H1 (cell line): ENCODE measurements at regions not wholly inside any gene's neighbourhood (a gene's known extent, or its start where the extent isn't known, plus 50 kb on each side); places are given as distances from the start of the nearest gene placed in this dataset.
A peak's percentile ranks its signal among the peaks of the same experiment; 100 is the strongest.

ENCODE experiments used
- CTCF ChIA-PET: fragments of 300-600 bp; sonication (Branson Sonifier 250); formaldehyde crosslinking; loops from one replicate; lab custom pipeline; 2021; ENCODE audit not compliant: partially characterized antibody; lab: Charles Lee
- POLR2A ChIA-PET: fragments of 300-600 bp; sonication (Branson Sonifier 250); formaldehyde crosslinking; loops from one replicate; lab custom pipeline; 2021; ENCODE audit warnings: inconsistent platforms; ENCODE audit not compliant: partially characterized antibody; lab: Charles Lee
- DNase-seq, 2 experiments: peaks; one replicate each; pipeline versions ENCODE4 v3.0.0 to v3.0.0-alpha.2; 2010 to 2022; ENCODE audit warnings: low spot score in 2 of 2, low read depth in 1 of 2, mixed read lengths in 1 of 2
- FAIRE-seq: peaks from 2 replicates; lab custom pipeline; 2011; peaks lifted over from hg19 to GRCh38; lab: Jason Lieb, UNC
- H2AFZ ChIP-seq: 2 replicates; pipeline ENCODE4 v1.8.1; 2012; ENCODE audit warnings: low read length, inconsistent platforms
- H2AK5ac ChIP-seq: 2 replicates; pipeline ENCODE4 v1.6.1; 2013; ENCODE audit warnings: low read depth, low read length
- H2BK120ac ChIP-seq: replicated peaks from 2 replicates; pipeline ENCODE3; 2013; ENCODE audit warnings: low read depth, low read length, inconsistent platforms
- H2BK12ac ChIP-seq: 2 replicates; pipeline ENCODE4 v1.6.1; 2013; ENCODE audit warnings: low read depth, low read length
- H2BK15ac ChIP-seq: 2 replicates; pipeline ENCODE4 v1.6.1; 2013; ENCODE audit warnings: low read length
- H2BK20ac ChIP-seq: 2 replicates; pipeline ENCODE4 v1.6.1; 2013; ENCODE audit warnings: low read length
- H2BK5ac ChIP-seq: 2 replicates; pipeline ENCODE4 v1.6.1; 2013; ENCODE audit warnings: low read depth, low read length
- H3K14ac ChIP-seq: 2 replicates; pipeline ENCODE4 v1.6.1; 2013; ENCODE audit warnings: inconsistent platforms; ENCODE audit not compliant: insufficient read length
- H3K18ac ChIP-seq: 2 replicates; pipeline ENCODE4 v1.6.1; 2013; ENCODE audit warnings: low read length; ENCODE audit errors: extremely low read depth
- H3K23ac ChIP-seq: 2 replicates; pipeline ENCODE4 v1.6.1; 2013; ENCODE audit warnings: inconsistent platforms; ENCODE audit not compliant: insufficient read length
- H3K23me2 ChIP-seq: 2 replicates; pipeline ENCODE4 v1.6.1; 2013; ENCODE audit warnings: low read depth, low read length
- H3K27ac ChIP-seq: 2 replicates; pipeline ENCODE4 v1.6.1; 2011; ENCODE audit warnings: low read depth, low read length, inconsistent platforms
- H3K27me3 ChIP-seq, 4 experiments: replicated peaks in 1 of 4; 1 replicate in 1 of 4; 2 replicates in 3 of 4; pipeline versions ENCODE4 v1.6.1 to v1.8.1; 2011 to 2013; ENCODE audit warnings: low read length in 3 of 4, mild to moderate bottlenecking in 3 of 4, inconsistent platforms in 2 of 4, mixed read lengths in 2 of 4, moderate library complexity in 1 of 4; ENCODE audit not compliant: control insufficient read depth in 3 of 4, insufficient read depth in 3 of 4; ENCODE audit errors: extremely low read depth in 1 of 4
- H3K36me3 ChIP-seq, 4 experiments: 2 replicates each; pipeline versions ENCODE4 v1.6.1 to v1.8.1; 2011 to 2013; ENCODE audit warnings: mild to moderate bottlenecking in 4 of 4, low read length in 3 of 4, moderate library complexity in 2 of 4, control low read depth in 1 of 4, inconsistent platforms in 1 of 4; ENCODE audit not compliant: insufficient read depth in 4 of 4, control insufficient read depth in 2 of 4
- H3K4ac ChIP-seq: replicated peaks from 2 replicates; pipeline ENCODE3; 2013; ENCODE audit warnings: low read length, low read depth, mixed read lengths, inconsistent platforms; ENCODE audit not compliant: insufficient read length
- H3K4me1 ChIP-seq, 4 experiments: replicated peaks in 1 of 4; 1 replicate in 1 of 4; 2 replicates in 3 of 4; pipeline versions ENCODE4 v1.6.1 to v1.8.1; 2011 to 2013; ENCODE audit warnings: low read length in 3 of 4, inconsistent platforms in 2 of 4, mixed read lengths in 1 of 4; ENCODE audit not compliant: insufficient read depth in 4 of 4, control insufficient read depth in 3 of 4
- H3K4me2 ChIP-seq, 2 experiments: 2 replicates each; pipeline versions ENCODE4 v1.6.1 to v1.8.1; 2011 to 2013; ENCODE audit warnings: low read depth in 2 of 2, low read length in 2 of 2, control low read depth in 1 of 2, inconsistent platforms in 1 of 2, mild to moderate bottlenecking in 1 of 2; ENCODE audit not compliant: insufficient read depth in 1 of 2
- H3K4me3 ChIP-seq, 4 experiments: fragments of 200-600, 300-600 bp in 1 of 4; sonication (generic), shearing (Covaris generic), sonication (Bioruptor Twin) in 1 of 4; 2 replicates each; pipeline versions ENCODE4 v1.5.1 to v1.8.1; 2011 to 2016; ENCODE audit warnings: low read length in 4 of 4, low read depth in 3 of 4, control low read depth in 2 of 4, inconsistent platforms in 2 of 4, mild to moderate bottlenecking in 2 of 4, mixed read lengths in 1 of 4, moderate library complexity in 1 of 4; ENCODE audit not compliant: insufficient read depth in 2 of 4; ENCODE audit errors: extremely low read depth in 1 of 4
- H3K56ac ChIP-seq: replicated peaks from 2 replicates; pipeline ENCODE3; 2013; ENCODE audit warnings: low read depth, mild to moderate bottlenecking, mixed read lengths, low read length, inconsistent platforms; ENCODE audit not compliant: insufficient read length
- H3K79me1 ChIP-seq: 2 replicates; pipeline ENCODE4 v1.6.1; 2013; ENCODE audit warnings: low read depth, low read length, control low read depth
- H3K79me2 ChIP-seq, 2 experiments: 2 replicates each; pipeline versions ENCODE4 v1.6.1 to v1.8.1; 2012 to 2013; ENCODE audit warnings: low read length in 2 of 2, mild to moderate bottlenecking in 2 of 2, inconsistent platforms in 1 of 2; ENCODE audit not compliant: insufficient read depth in 2 of 2, control insufficient read depth in 1 of 2
- H3K9ac ChIP-seq, 4 experiments: replicated peaks in 1 of 4; 1 replicate in 1 of 4; 2 replicates in 3 of 4; pipeline versions ENCODE4 v1.6.1 to v1.8.1; 2011 to 2013; ENCODE audit warnings: low read depth in 3 of 4, low read length in 3 of 4, control low read depth in 2 of 4, mild to moderate bottlenecking in 2 of 4, moderate library complexity in 2 of 4, inconsistent platforms in 1 of 4; ENCODE audit errors: extremely low read depth in 1 of 4
- H3K9me3 ChIP-seq, 2 experiments: 2 replicates each; pipeline versions ENCODE4 v1.6.1 to v1.8.1; 2012 to 2013; ENCODE audit warnings: mild to moderate bottlenecking in 2 of 2, moderate library complexity in 2 of 2, control low read depth in 1 of 2, inconsistent platforms in 1 of 2, low read depth in 1 of 2, low read length in 1 of 2, mixed read lengths in 1 of 2; ENCODE audit not compliant: insufficient read depth in 2 of 2
- H4K20me1 ChIP-seq, 2 experiments: replicated peaks in 1 of 2; 2 replicates each; pipeline versions ENCODE3 to v1.8.1; 2011 to 2013; ENCODE audit warnings: inconsistent platforms in 2 of 2, low read length in 2 of 2, mild to moderate bottlenecking in 1 of 2; ENCODE audit not compliant: insufficient read depth in 2 of 2, control insufficient read depth in 1 of 2
- H4K5ac ChIP-seq: 2 replicates; pipeline ENCODE4 v1.6.1; 2013; ENCODE audit warnings: low read length, low read depth, mixed read lengths, inconsistent platforms; ENCODE audit not compliant: insufficient read length
- H4K8ac ChIP-seq: 2 replicates; pipeline ENCODE4 v1.8.0; 2013; ENCODE audit warnings: mild to moderate bottlenecking, moderate library complexity, low read length, inconsistent platforms; ENCODE audit not compliant: insufficient read depth; ENCODE audit errors: extremely low read depth
- H4K91ac ChIP-seq: replicated peaks from 2 replicates; pipeline ENCODE3; 2013; ENCODE audit warnings: low read length, mixed read lengths, inconsistent platforms; ENCODE audit not compliant: insufficient read length
- BCL11A ChIP-seq, 2 experiments: IDR thresholded peaks; one replicate each; pipeline ENCODE4 v1.6.1; 2011; ENCODE audit warnings: low read depth in 2 of 2, low read length in 2 of 2, mild to moderate bottlenecking in 2 of 2
- BRCA1 ChIP-seq: IDR thresholded peaks from 2 replicates; pipeline ENCODE4 v1.6.1; 2012; ENCODE audit warnings: low read depth, low read length, improper control_type of control experiment
- CEBPB ChIP-seq: IDR thresholded peaks from 2 replicates; pipeline ENCODE4 v1.6.1; 2012; ENCODE audit warnings: low read depth, low read length
- EP300 ChIP-seq, 2 experiments: IDR thresholded peaks; 1 replicate in 1 of 2; 2 replicates in 1 of 2; pipeline ENCODE4 v1.6.1; 2011 to 2012; ENCODE audit warnings: low read depth in 2 of 2, low read length in 2 of 2, mild to moderate bottlenecking in 2 of 2, borderline replicate concordance in 1 of 2, inconsistent platforms in 1 of 2, moderate library complexity in 1 of 2
- GABPA ChIP-seq: IDR thresholded peaks from 2 replicates; pipeline ENCODE4 v1.6.1; 2011; ENCODE audit warnings: mild to moderate bottlenecking, low read length, moderate library complexity, borderline replicate concordance; ENCODE audit not compliant: insufficient read depth
- KDM4A ChIP-seq: IDR thresholded peaks from one replicate; pipeline ENCODE4 v1.7.1; 2012; ENCODE audit warnings: low read depth, mild to moderate bottlenecking, moderate library complexity, low read length, inconsistent platforms; ENCODE audit not compliant: severe bottlenecking
- RNF2 ChIP-seq: fragments of 200-900, 300-1000 bp; sonication (generic); IDR thresholded peaks from 2 replicates; pipeline ENCODE4 v1.7.1; 2016; ENCODE audit warnings: borderline replicate concordance, low read depth, mild to moderate bottlenecking, antibody characterized with exemption, low read length; ENCODE audit not compliant: poor library complexity, severe bottlenecking; ENCODE audit errors: missing control alignments
- SIRT6 ChIP-seq: IDR thresholded peaks from one replicate; pipeline ENCODE4 v1.7.1; 2012; ENCODE audit warnings: low read length, inconsistent platforms
- SP2 ChIP-seq: IDR thresholded peaks from 2 replicates; pipeline ENCODE4 v1.6.1; 2012; ENCODE audit warnings: mild to moderate bottlenecking, low read length, inconsistent platforms
- TAF7 ChIP-seq: optimal IDR thresholded peaks from 2 replicates; pipeline ENCODE3; 2011; ENCODE audit warnings: low read depth, mild to moderate bottlenecking, inconsistent platforms, low read length, moderate library complexity, borderline replicate concordance
- ZNF274 ChIP-seq: IDR thresholded peaks from 2 replicates; pipeline ENCODE4 v1.7.0; 2012; ENCODE audit warnings: low read length, borderline replicate concordance; ENCODE audit errors: extremely low read depth
- WGBS, 2 experiments: shearing (Covaris generic) in 1 of 2; methylation state at CpG; one replicate each; pipeline versions ENCODE4 v1.1.6 to v1.1.7; 2013 to 2015; ENCODE audit warnings: low lambda C conversion rate in 2 of 2, mixed read lengths in 2 of 2, inconsistent platforms in 1 of 2, low coverage in 1 of 2, missing lambda C conversion rate in 1 of 2; ENCODE audit not compliant: insufficient replicate concordance in 2 of 2, insufficient coverage in 1 of 2, insufficient read length in 1 of 2; ENCODE audit errors: extremely low coverage in 1 of 2, missing lambda C conversion rate in 1 of 2; 5-methylcytosine and 5-hydroxymethylcytosine counted together

DNA sequence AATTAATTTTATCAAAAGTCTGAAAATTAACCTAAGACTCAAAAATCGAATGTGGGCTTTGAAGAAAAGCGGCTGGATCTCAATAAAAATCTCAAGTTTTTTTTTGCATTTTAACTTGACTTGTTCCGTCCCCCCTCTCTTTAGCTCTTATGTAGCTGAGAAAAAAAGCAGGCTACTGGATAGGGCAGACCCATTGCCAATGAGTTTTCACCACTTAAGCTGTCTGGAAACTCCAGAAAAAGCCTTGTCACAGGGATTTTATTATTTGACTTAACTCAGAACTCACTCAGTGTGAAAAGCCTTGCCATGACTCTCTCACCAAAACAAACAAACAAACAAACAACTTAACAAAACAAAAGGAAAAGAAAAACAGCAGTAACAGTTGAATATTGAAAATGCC is 247.4 kb downstream of the CDH9 start:
- H2BK15ac ChIP-seq: no peak overlapping the region
- no peak overlapping the region for H3K27ac ChIP-seq
- H4K91ac ChIP-seq: no peak overlapping the region
- no peaks in the 10 kb centered on the region for H3K23me2 ChIP-seq
- H3K14ac ChIP-seq: no peak overlapping the region
- DNase-seq (no peak), FAIRE-seq (peak; percentile 39)
- ChIA-PET POLR2A (no interaction called here), CTCF (no interaction called here)
- no peak overlapping the region for H4K8ac ChIP-seq
- no peak overlapping the region for H3K23ac ChIP-seq
- no peaks in the 10 kb centered on the region for H3K79me2 ChIP-seq
- H2BK5ac ChIP-seq: no peak overlapping the region
- no peaks in the 10 kb centered on the region for H3K4me1 ChIP-seq
- H4K5ac ChIP-seq: no peak overlapping the region
- H3K4ac ChIP-seq: no peak overlapping the region
- H3K56ac ChIP-seq: no peak overlapping the region
- no peak overlapping the region for H3K4me2 ChIP-seq
- H3K9ac ChIP-seq: no peak overlapping the region
- H2BK12ac ChIP-seq: no peak overlapping the region
- no peak overlapping the region for H2AFZ ChIP-seq
- H4K20me1 ChIP-seq: no peaks in the 10 kb centered on the region
- H3K9me3 ChIP-seq: no peaks in the 10 kb centered on the region
- H3K18ac ChIP-seq: no peak overlapping the region
- H2BK120ac ChIP-seq: no peak overlapping the region
- TF ChIP-seq EP300 (IDR thresholded peaks at IDR 0.05; ENCODE audit: borderline replicate concordance in 1 of 2, low read depth in 2 of 2, low read length in 2 of 2) (no peak), GABPA (no peak), CEBPB (no peak), BRCA1 (no peak), BCL11A (IDR thresholded peaks at IDR 0.05; ENCODE audit: low read depth in 2 of 2, low read length in 2 of 2) (no peak), ZNF274 (no peak), SIRT6 (no peak), KDM4A (no peak), TAF7 (no peak), RNF2 (no peak), SP2 (no peak)
- WGBS, 2 experiments: 68% methylated on average over 3 of the region's 3 CpGs; no CpG with 5 or more reads in 1 of the 2 experiments
- H2AK5ac ChIP-seq: no peak overlapping the region
- H2BK20ac ChIP-seq: no peak overlapping the region
- no peaks in the 10 kb centered on the region for H3K27me3 ChIP-seq
- H3K36me3 ChIP-seq: no peaks in the 10 kb centered on the region
- no peaks in the 10 kb centered on the region for H3K79me1 ChIP-seq
- H3K4me3 ChIP-seq: no peak overlapping the region
